Mucosa of descending colon (tissue), 3 donors: ENCODE measurements at regions not wholly inside any gene's neighbourhood (a gene's known extent, or its start where the extent isn't known, plus 50 kb on each side); places are given as distances from the start of the nearest gene placed in this dataset.

Experiments used
- ATAC-seq: fragments of 200-7000 bp; cut with Tn5 transposase; one replicate; pipeline ENCODE4 v1.9.1; 2020; ENCODE audit warnings: mild to moderate bottlenecking, moderate library complexity
- DNase-seq, 3 donors: peaks; one replicate each; pipeline ENCODE4 v3.0.0-alpha.2; 2020
- H3K36me3 ChIP-seq: fragments of 200-600 bp; one replicate; pipeline ENCODE4 v1.8.0; 2021; ENCODE audit warnings: low read depth, mild to moderate bottlenecking
- H3K4me1 ChIP-seq: fragments of 200-600 bp; one replicate; pipeline ENCODE4 v1.8.0; 2021; ENCODE audit warnings: low read depth, mild to moderate bottlenecking
- H3K4me3 ChIP-seq: fragments of 200-600 bp; one replicate; pipeline ENCODE4 v1.8.0; 2021; ENCODE audit warnings: mild to moderate bottlenecking
- H3K9me3 ChIP-seq: fragments of 200-600 bp; one replicate; pipeline ENCODE4 v1.8.0; 2021; ENCODE audit warnings: mild to moderate bottlenecking
- CTCF ChIP-seq: fragments of 200-600 bp; IDR thresholded peaks from one replicate; pipeline ENCODE4 v1.8.0; 2022; ENCODE audit warnings: antibody characterized with exemption, mild to moderate bottlenecking
- intact Hi-C, 2 donors: fragments of 100-400 bp; cut with DNase I in 1 of 2; cut with micrococcal nuclease in 1 of 2; formaldehyde crosslinking; loops; one replicate each; pipeline versions ENCODE4 v1.11.0 to v1.11.1; 2022; cut with DNase I, micrococcal nuclease
- donor health status: DM: no; HTN: no; CAD: no; lungs with moderate emphysema.
- donor health status: DM: no; HTN: no; CAD: no.
- donor health status: DM: no; HTN: yes; CAD: no.

GRCh38 chr11:122229481-122230384 is 113.7 kb upstream of the BLID start:
- H3K4me3 ChIP-seq: no peak overlapping the region
- ATAC-seq (no peak), DNase-seq (no peak)
- TF ChIP-seq CTCF: no peak
- intact Hi-C loops: no loop called here
- H3K36me3 ChIP-seq: no peaks in the 10 kb centered on the region
- no peaks in the 10 kb centered on the region for H3K4me1 ChIP-seq
- no peaks in the 10 kb centered on the region for H3K9me3 ChIP-seq

GRCh38 chr11:122229078-122229477 is 113.1 kb upstream of the BLID start:
- Histone ChIP-seq H3K9me3 (no peaks in the 10 kb centered on the region), H3K4me1 (no peaks in the 10 kb centered on the region), H3K4me3 (no peak overlapping the region), H3K36me3 (no peaks in the 10 kb centered on the region)
- DNase-seq (no peak), ATAC-seq (no peak)
- intact Hi-C loops: no loop called here
- no peak for TF ChIP-seq CTCF

GRCh38 chr11:122226810-122227379 is 110.9 kb upstream of the BLID start:
- no peaks in the 10 kb centered on the region for H3K4me1 ChIP-seq
- H3K4me3 ChIP-seq: no peak overlapping the region
- H3K36me3 ChIP-seq: no peaks in the 10 kb centered on the region
- intact Hi-C loops: no loop called here
- no peak for ATAC-seq
- no peak for TF ChIP-seq CTCF
- DNase-seq: no peak
- no peaks in the 10 kb centered on the region for H3K9me3 ChIP-seq

- Histone ChIP-seq H3K4me3 (no peak overlapping the region), H3K36me3 (no peaks in the 10 kb centered on the region), H3K9me3 (no peaks in the 10 kb centered on the region), H3K4me1 (no peaks in the 10 kb centered on the region)
- DNase-seq (no peak), ATAC-seq (no peak)
- intact Hi-C loops: no loop called here
- no peak for TF ChIP-seq CTCF
Observed at GRCh38 chr11:122224867-122225266, 108.9 kb upstream of the BLID start.

GRCh38 chr11:122220321-122220720 is 104.3 kb upstream of the BLID start:
- Histone ChIP-seq H3K4me3 (no peak overlapping the region), H3K4me1 (no peaks in the 10 kb centered on the region), H3K36me3 (no peaks in the 10 kb centered on the region), H3K9me3 (no peaks in the 10 kb centered on the region)
- DNase-seq: no peak
- no peak for ATAC-seq
- no peak for TF ChIP-seq CTCF
- intact Hi-C loops: no loop called here
